22Rv1 (cell line): ENCODE measurements at regions not wholly inside any gene's neighbourhood (a gene's known extent, or its start where the extent isn't known, plus 50 kb on each side); places are given as distances from the start of the nearest gene placed in this dataset.

Experiments used
- H3K27ac ChIP-seq: fragments of 450-650 bp; 2 replicates; pipeline ENCODE4 v1.5.1; 2017
- CTCF ChIP-seq: fragments of 450-650 bp; IDR thresholded peaks from 2 replicates; pipeline ENCODE4 v1.5.1; 2017; ENCODE audit warnings: mild to moderate bottlenecking
- ZFX ChIP-seq: fragments of 450-650 bp; IDR thresholded peaks from 2 replicates; pipeline ENCODE4 v1.6.1; 2017; ENCODE audit warnings: antibody characterized with exemption, borderline replicate concordance

GRCh38 chr10:2139746-2140145, 402.4 kb upstream of the ADARB2 start:
- TF ChIP-seq CTCF (no peak), ZFX (no peak)
- H3K27ac ChIP-seq: no peak overlapping the region

GRCh38 chr10:2137549-2138174, 400.3 kb upstream of the ADARB2 start:
- TF ChIP-seq CTCF (peak; percentile 47), ZFX (no peak)
- no peak overlapping the region for H3K27ac ChIP-seq

- TF ChIP-seq CTCF (no peak), ZFX (no peak)
- no peak overlapping the region for H3K27ac ChIP-seq
These were observed 393.5 kb upstream of the ADARB2 start for GRCh38 chr10:2130705-2131305.

- H3K27ac ChIP-seq: no peak overlapping the region
- TF ChIP-seq ZFX (no peak), CTCF (no peak)
These were observed 391.7 kb upstream of the ADARB2 start for GRCh38 chr10:2128991-2129390.

GRCh38 chr10:2124135-2124534, 386.8 kb upstream of the ADARB2 start:
- H3K27ac ChIP-seq: no peak overlapping the region
- no peak for TF ChIP-seq ZFX
- TF ChIP-seq CTCF: no peak

GRCh38 chr10:2122431-2123124, 385.3 kb upstream of the ADARB2 start:
- TF ChIP-seq ZFX (no peak), CTCF (no peak)
- no peak overlapping the region for H3K27ac ChIP-seq

- TF ChIP-seq CTCF: no peak
- no peak for TF ChIP-seq ZFX
- no peak overlapping the region for H3K27ac ChIP-seq
These were observed 384.6 kb upstream of the ADARB2 start for GRCh38 chr10:2121929-2122328.
